HG03460 (cell line): ENCODE measurements at regions not wholly inside any gene's neighbourhood (a gene's known extent, or its start where the extent isn't known, plus 50 kb on each side); places are given as distances from the start of the nearest gene placed in this dataset.

Experiments
- ATAC-seq: cut with Tn5 transposase; IDR thresholded peaks from one replicate; pipeline ENCODE4 v1.9.1; 2021; ENCODE audit not compliant: unreplicated experiment

- no peak for ATAC-seq
Measured at GRCh38 chr2:181146171-181146570, 165.8 kb downstream of the UBE2E3 start.

DNA sequence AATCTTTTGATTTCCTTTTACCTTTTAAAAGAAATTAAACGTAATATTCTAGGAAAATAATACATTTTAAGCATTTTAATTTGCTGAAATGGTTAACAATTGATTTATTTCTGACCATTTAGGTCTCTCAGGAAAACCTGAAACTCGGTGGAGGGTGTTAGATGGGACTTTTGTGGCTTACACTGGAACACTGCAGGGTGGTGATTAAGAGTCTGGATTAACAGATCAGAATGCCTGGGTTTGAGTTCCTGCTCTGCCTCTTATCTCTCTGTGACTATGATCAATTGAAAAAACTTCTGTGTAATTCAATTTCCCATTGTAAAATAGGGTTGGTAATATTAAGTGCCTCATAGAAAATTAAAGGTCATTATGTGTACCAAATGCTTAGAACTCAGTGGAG lies 168.7 kb downstream of the UBE2E3 start:
- ATAC-seq, result no peak

GRCh38 chr2:181152226-181152625 lies 171.8 kb downstream of the UBE2E3 start:
- ATAC-seq, result no peak

DNA sequence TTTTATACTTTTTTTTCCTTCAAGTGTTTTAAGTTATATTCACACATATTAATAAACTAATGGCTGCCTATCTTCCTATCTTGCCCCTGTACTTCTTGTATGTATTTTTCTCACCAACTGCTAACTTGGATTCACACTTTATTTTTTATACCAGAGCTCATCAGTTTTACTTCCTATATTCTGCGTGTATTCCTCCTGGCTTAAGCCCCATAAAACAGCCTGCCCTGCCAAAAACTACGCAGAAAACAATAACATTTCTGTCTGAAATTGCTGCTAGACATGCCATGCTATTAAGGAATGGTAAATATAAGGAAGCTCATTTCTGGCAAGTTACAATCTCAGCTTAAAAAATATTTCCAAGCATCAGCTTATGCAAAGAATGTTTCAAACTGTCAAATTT lies 172.3 kb downstream of the UBE2E3 start:
- no peak for ATAC-seq

DNA sequence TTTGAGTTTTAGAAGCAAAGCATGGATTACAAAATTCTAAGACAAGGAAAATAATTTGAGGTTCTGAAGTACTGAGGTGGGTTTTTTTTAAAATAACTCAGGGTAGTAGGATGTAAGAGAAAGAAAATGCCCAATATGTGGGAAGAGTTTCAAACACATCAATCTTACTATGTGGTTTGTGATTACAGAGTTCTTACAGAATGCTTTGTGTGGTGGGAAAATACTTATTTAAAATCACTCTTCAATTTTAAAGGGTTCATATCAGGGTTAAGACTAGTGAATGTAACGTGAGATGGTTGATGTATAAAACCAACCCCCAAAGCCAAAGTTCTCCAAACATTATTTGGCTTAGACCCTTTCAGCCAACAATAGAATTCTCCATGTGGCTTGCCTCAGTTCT lies 173.5 kb downstream of the UBE2E3 start:
- ATAC-seq, result no peak

DNA sequence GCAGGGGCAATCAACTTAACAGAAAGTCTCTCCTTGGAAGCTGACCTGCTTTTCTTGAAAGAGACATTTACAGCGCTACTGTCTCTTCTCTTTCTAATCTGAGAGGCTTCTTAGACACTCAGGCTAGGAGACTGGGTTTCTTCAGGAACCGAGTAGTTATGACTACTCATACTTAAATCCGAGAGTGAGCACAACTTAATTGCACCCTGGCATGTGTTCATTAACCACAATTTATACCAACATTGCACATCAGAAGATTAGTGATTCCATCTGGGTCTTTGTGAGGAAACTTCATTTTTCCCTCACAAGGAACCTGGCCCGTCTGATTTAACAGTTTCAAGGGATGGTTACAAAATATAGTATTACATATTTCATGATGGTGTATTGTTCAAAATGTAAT lies 176.9 kb downstream of the UBE2E3 start:
- ATAC-seq, result no peak

GRCh38 chr2:181158427-181158826 lies 178.0 kb downstream of the UBE2E3 start:
- no peak for ATAC-seq

- no peak for ATAC-seq
Measured at GRCh38 chr2:181161615-181162014, 181.2 kb downstream of the UBE2E3 start.

GRCh38 chr2:181163139-181163538 lies 182.7 kb downstream of the UBE2E3 start:
- peak; percentile 47 for ATAC-seq

DNA sequence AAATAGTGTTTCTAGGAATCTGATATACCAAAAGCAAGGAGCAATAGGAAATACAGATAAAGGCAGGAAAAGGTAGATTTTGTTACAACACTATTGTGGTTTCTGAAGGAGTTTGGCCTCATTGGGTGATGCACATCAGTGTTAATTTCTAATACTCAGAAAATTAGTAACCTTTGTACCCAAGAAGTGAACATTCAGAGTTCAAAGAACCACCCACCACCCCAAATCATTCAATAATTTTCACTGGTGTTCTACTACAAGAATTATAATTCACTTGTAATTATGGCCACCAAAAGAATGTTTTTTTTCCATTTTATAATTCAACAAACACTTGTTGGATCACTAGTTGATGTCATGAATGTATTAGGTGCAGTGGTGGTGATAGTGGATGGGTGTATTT lies 183.3 kb downstream of the UBE2E3 start:
- no peak for ATAC-seq

DNA sequence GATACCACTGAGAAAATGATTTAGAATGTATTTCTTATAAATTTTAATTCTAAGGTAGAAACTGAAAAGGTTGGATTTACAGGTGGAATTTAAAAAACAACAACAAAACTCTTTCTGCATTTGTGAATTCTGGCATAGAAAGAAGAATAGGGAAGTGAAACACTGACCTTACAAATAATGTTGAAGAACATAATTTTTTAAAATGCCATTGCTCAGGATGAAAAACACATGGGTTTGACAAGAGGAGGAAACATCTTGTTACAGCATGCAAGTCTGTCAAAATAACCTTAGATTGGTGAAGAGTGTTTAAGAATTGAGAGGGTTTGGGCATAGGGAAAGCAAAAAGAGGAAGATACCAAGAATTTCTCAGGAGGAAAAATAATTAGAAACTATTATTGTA lies 184.3 kb downstream of the UBE2E3 start:
- ATAC-seq, result peak; percentile 51

DNA sequence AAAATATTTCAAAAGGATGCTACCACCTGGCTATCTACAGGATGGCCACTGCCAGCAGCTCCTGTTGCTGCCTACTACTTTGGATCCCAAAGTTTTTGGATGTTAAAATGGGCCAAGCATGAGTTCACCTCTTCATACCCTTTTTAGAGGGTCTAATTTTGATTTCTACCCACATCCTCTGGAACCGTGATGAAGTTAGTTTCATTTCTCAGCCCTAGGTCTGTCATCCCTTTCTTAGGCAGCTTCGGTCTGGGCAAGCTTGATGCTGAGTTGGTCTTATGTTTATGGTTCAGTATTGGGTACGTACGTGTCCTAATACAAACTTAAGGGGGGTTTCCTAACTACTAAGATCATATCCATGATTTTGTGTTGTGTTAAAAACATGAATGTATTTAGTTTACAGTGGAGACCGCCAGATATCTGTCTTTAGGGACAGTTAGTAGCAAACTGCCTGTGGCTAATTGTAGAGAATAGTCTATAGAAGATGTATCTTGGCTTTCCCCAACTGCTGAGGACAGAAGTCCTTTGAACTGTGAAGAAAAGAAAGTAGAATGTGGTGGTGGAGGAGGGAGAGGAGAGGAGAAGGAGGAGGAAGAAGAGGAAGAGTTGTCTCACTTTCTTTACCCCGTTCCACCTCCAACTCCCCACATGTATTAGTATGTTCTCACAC lies 184.9 kb downstream of the UBE2E3 start:
- ATAC-seq, result peak; percentile 68

- no peak for ATAC-seq
Measured at GRCh38 chr2:181169503-181169902, 189.1 kb downstream of the UBE2E3 start.

- peak; percentile 69 for ATAC-seq
Measured at GRCh38 chr2:181170256-181170655, 189.9 kb downstream of the UBE2E3 start.

GRCh38 chr2:181172676-181173075 lies 192.3 kb downstream of the UBE2E3 start:
- no peak for ATAC-seq

GRCh38 chr2:181174611-181175580 lies 194.5 kb downstream of the UBE2E3 start:
- no peak for ATAC-seq

DNA sequence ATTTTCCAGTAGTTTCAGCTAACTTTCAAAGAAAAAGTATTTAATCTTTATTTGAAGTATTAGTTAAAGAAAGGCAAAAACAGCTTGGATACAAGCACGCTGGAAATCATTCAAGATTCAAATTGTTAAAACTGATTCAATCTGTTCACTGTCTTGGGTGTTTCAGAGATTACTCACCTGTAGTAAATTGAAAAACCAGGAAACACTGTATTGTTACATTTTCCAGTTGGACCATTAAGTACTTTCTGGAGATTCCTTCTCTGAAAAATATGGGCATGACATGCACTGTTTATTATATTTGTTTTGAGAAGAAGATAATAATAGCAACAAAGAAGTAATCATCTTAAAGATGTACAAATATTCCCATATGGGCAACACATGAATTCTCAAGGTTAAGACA lies 196.1 kb downstream of the UBE2E3 start:
- no peak for ATAC-seq

DNA sequence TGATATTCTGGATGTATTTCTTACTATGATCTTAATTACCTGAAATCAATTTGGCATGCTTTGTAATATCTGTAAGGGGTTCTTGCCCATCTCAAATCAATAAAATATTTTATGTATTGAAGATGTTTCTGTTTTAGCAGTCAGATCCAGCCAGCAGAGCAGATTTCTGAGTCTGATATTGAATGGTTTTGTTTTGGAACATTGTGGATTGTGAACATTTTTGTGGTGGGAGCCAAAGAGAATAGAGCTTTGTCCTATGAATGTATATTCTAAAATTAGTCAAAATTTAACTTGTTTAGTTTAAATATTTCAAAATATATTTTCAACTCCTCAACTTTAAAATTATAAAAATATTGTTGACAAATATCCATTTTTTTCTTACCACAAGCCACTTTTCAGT lies 197.0 kb downstream of the UBE2E3 start:
- no peak for ATAC-seq

DNA sequence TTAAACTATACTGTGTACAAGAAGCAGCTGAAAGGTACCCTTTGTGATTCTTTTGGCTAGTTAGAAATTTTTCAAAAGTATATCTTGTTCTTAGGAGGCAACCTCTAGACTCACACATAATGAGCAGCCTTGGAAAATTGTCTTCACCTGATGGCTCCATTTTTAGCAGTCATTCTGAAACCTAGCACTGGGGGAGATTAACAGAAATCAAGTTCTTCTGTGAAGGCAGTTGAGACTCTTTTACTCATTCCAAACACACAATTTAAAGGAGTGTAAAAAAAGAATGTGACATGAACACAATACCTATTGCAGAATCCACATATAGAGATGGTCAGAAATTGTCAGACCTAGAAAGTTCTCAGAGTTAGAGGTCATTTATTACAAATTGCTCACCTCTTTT lies 197.7 kb downstream of the UBE2E3 start:
- no peak for ATAC-seq

- ATAC-seq, result peak; percentile 64
Measured at GRCh38 chr2:181178823-181179412, 198.5 kb downstream of the UBE2E3 start.

GRCh38 chr2:181183878-181184542 lies 203.6 kb downstream of the UBE2E3 start:
- peak; percentile 98 for ATAC-seq
